Adrenal gland (tissue), 9 donors: ENCODE measurements at regions not wholly inside any gene's neighbourhood (a gene's known extent, or its start where the extent isn't known, plus 50 kb on each side); places are given as distances from the start of the nearest gene placed in this dataset.

ENCODE experiments used
- DNase-seq, 7 donors: peaks; one replicate each; pipeline ENCODE4 v3.0.0-alpha.2; 2019 to 2020
- H3K27ac ChIP-seq, 5 donors: fragments of 200-600 bp; sonication (generic) in 4 of 5; 1 replicate in 3 of 5; 2 replicates in 2 of 5; pipeline versions ENCODE4 v1.5.1 to v1.8.0; 2016 to 2020; ENCODE audit warnings: mild to moderate bottlenecking in 1 of 5
- H3K27me3 ChIP-seq: fragments of 200-600 bp; 2 replicates; pipeline ENCODE4 v1.8.0; 2021
- H3K36me3 ChIP-seq, 2 donors: fragments of 200-600 bp; replicated peaks in 1 of 2; 1 replicate in 1 of 2; 2 replicates in 1 of 2; pipeline versions ENCODE4 v1.5.1 to v1.8.0; 2018 to 2022
- H3K4me1 ChIP-seq, 2 donors: fragments of 200-600 bp; replicated peaks in 1 of 2; 1 replicate in 1 of 2; 2 replicates in 1 of 2; pipeline versions ENCODE4 v1.5.1 to v1.8.0; 2018 to 2021
- H3K4me3 ChIP-seq, 4 donors: fragments of 200-600 bp; sonication (generic) in 3 of 4; one replicate each; pipeline ENCODE4 v1.5.1; 2016 to 2018
- H3K9me3 ChIP-seq, 3 donors: fragments of 200-600 bp; sonication (generic) in 1 of 3; replicated peaks in 1 of 3; 1 replicate in 2 of 3; 2 replicates in 1 of 3; pipeline versions ENCODE4 v1.5.1 to v1.8.0; 2016 to 2021
- CTCF ChIP-seq, 6 experiments: fragments of 450-650 bp in 4 of 6; fragments of 200-600 bp in 2 of 6; sonication (generic) in 1 of 6; IDR thresholded peaks; 1 replicate in 5 of 6; 2 replicates in 1 of 6; pipeline versions ENCODE4 v1.5.1 to v1.8.0; 2016 to 2021; ENCODE audit warnings: antibody characterized with exemption in 6 of 6, mild to moderate bottlenecking in 2 of 6, moderate library complexity in 1 of 6
- POLR2A ChIP-seq, 2 donors: fragments of 450-650 bp; IDR thresholded peaks; one replicate each; pipeline ENCODE4 v1.6.1; 2017; ENCODE audit warnings: antibody characterized with exemption in 2 of 2, mild to moderate bottlenecking in 2 of 2, moderate library complexity in 1 of 2
- WGBS, 4 donors: extraction: QIAGEN DNeasy Blood & Tissue Kit in 2 of 4; methylation state at CpG; one replicate each; pipeline versions ENCODE4 v1.1.5 to v1.1.7; 2013 to 2017; 5-methylcytosine and 5-hydroxymethylcytosine counted together
- intact Hi-C, 2 donors: fragments of 100-400 bp; cut with DNase I; formaldehyde crosslinking; loops; one replicate each; pipeline versions ENCODE4 v1.14.1 to v1.15.0; 2022 to 2023
- donor health status: healthy with polysubstance abuse.
- donor health status: Bipolar disorder and iron deficiency.
- donor health status: DM: yes; HTN: yes; CAD: no.
- donor health status: DM: no; HTN: no; CAD: no.
- donor health status: DM: no; HTN: no; CAD: no.

GRCh38 chr4:156335721-156336120, 382.1 kb upstream of the CTSO start:
- no peak for DNase-seq

GRCh38 chr4:156330436-156331031, 376.9 kb upstream of the CTSO start:
- Histone ChIP-seq H3K9me3 (no peaks in the 10 kb centered on the region), H3K4me3 (no peak overlapping the region), H3K36me3 (no peaks in the 10 kb centered on the region), H3K27ac (no peak overlapping the region), H3K27me3 (no peaks in the 10 kb centered on the region), H3K4me1 (no peaks in the 10 kb centered on the region)
- no peak for DNase-seq
- intact Hi-C loops = no loop called here
- TF ChIP-seq CTCF (IDR thresholded peaks at IDR 0.05) (no peak), POLR2A (IDR thresholded peaks at IDR 0.05) (no peak)
- WGBS, 4 donors = 60 to 65% (median 61%) methylated on average over 7 of the region's 7 CpGs

More at GRCh38 chr4:156335721-156336120, 382.1 kb upstream of the CTSO start:
- Histone ChIP-seq H3K36me3 (no peaks in the 10 kb centered on the region), H3K4me3 (no peak overlapping the region), H3K4me1 (no peaks in the 10 kb centered on the region), H3K27me3 (no peaks in the 10 kb centered on the region), H3K27ac (no peak overlapping the region), H3K9me3 (no peaks in the 10 kb centered on the region)
- intact Hi-C loops = no loop called here
- 92 to 97% (median 94%) methylated on average over 1 of the region's 1 CpG for WGBS, 4 donors
- TF ChIP-seq CTCF (IDR thresholded peaks at IDR 0.05) (no peak), POLR2A (IDR thresholded peaks at IDR 0.05) (no peak)

GRCh38 chr4:156329779-156330178, 376.1 kb upstream of the CTSO start:
- no peak overlapping the region for H3K27ac ChIP-seq
- DNase-seq = no peak
- H3K9me3 ChIP-seq = no peaks in the 10 kb centered on the region
- H3K27me3 ChIP-seq = no peaks in the 10 kb centered on the region
- TF ChIP-seq POLR2A (IDR thresholded peaks at IDR 0.05) (no peak), CTCF (IDR thresholded peaks at IDR 0.05) (no peak)
- 29 to 53% (median 44%) methylated on average over 1 of the region's 1 CpG for WGBS, 4 donors
- H3K4me1 ChIP-seq = no peaks in the 10 kb centered on the region
- intact Hi-C loops = no loop called here
- no peak overlapping the region for H3K4me3 ChIP-seq
- no peaks in the 10 kb centered on the region for H3K36me3 ChIP-seq

GRCh38 chr4:156328882-156329281, 375.2 kb upstream of the CTSO start:
- H3K9me3 ChIP-seq = no peaks in the 10 kb centered on the region
- H3K36me3 ChIP-seq = no peaks in the 10 kb centered on the region
- no peak for DNase-seq
- H3K4me3 ChIP-seq = no peak overlapping the region
- H3K27ac ChIP-seq = no peak overlapping the region
- 57 to 65% (median 58%) methylated on average over 3 of the region's 3 CpGs for WGBS, 4 donors
- no peaks in the 10 kb centered on the region for H3K4me1 ChIP-seq
- intact Hi-C loops = no loop called here
- H3K27me3 ChIP-seq = no peaks in the 10 kb centered on the region
- TF ChIP-seq CTCF (IDR thresholded peaks at IDR 0.05) = no peak
